Prostate gland (tissue), 2 donors: ENCODE measurements at regions not wholly inside any gene's neighbourhood (a gene's known extent, or its start where the extent isn't known, plus 50 kb on each side); places are given as distances from the start of the nearest gene placed in this dataset.

Source experiments
- DNase-seq: peaks from one replicate; pipeline ENCODE4 v3.0.0-alpha.2; 2019; ENCODE audit warnings: low spot score
- H3K27ac ChIP-seq, 2 donors: fragments of 200-600 bp; sonication (generic); 2 replicates each; pipeline ENCODE4 v1.5.1; 2017 to 2019
- H3K27me3 ChIP-seq: fragments of 200-600 bp; sonication (generic); replicated peaks from 2 replicates; pipeline ENCODE4 v1.5.1; 2019; ENCODE audit not compliant: insufficient read depth
- H3K36me3 ChIP-seq, 2 donors: fragments of 200-600 bp; sonication (generic); 1 replicate in 1 of 2; 2 replicates in 1 of 2; pipeline versions ENCODE4 v1.5.1 to v1.8.1; 2017 to 2019
- H3K4me1 ChIP-seq: fragments of 200-600 bp; sonication (generic); replicated peaks from 2 replicates; pipeline ENCODE4 v1.5.1; 2019
- H3K4me3 ChIP-seq, 2 donors: fragments of 200-600 bp; sonication (generic); 2 replicates each; pipeline ENCODE4 v1.5.1; 2017 to 2019
- H3K9me3 ChIP-seq: fragments of 200-600 bp; sonication (generic); 2 replicates; pipeline ENCODE4 v1.5.1; 2017
- CTCF ChIP-seq, 4 experiments: fragments of 200-600 bp in 2 of 4; fragments of 450-650 bp in 2 of 4; sonication (generic) in 2 of 4; IDR thresholded peaks; 1 replicate in 3 of 4; 2 replicates in 1 of 4; pipeline ENCODE4 v1.5.1; 2016 to 2019; ENCODE audit warnings: antibody characterized with exemption in 4 of 4, mild to moderate bottlenecking in 2 of 4, moderate library complexity in 2 of 4
- POLR2A ChIP-seq: fragments of 450-650 bp; IDR thresholded peaks from one replicate; pipeline ENCODE4 v1.6.1; 2016; ENCODE audit warnings: antibody characterized with exemption, mild to moderate bottlenecking
- POLR2AphosphoS5 ChIP-seq: sonication (generic); formaldehyde crosslinking; IDR thresholded peaks from one replicate; pipeline ENCODE4 v1.6.1; 2017; ENCODE audit warnings: antibody characterized with exemption
- WGBS: methylation state at CpG from one replicate; pipeline ENCODE4 v1.1.5; 2018; 5-methylcytosine and 5-hydroxymethylcytosine counted together
- intact Hi-C: fragments of 100-400 bp; cut with DNase I; formaldehyde crosslinking; loops from one replicate; pipeline ENCODE4 v1.14.2; 2022

- TF ChIP-seq POLR2AphosphoS5, result no peak
Measured at GRCh38 chr2:144835634-144836350, 315.9 kb upstream of the ZEB2 start.

GRCh38 chr2:144834998-144835633, 315.2 kb upstream of the ZEB2 start:
- Histone ChIP-seq H3K27ac (no peak overlapping the region), H3K27me3 (no peaks in the 10 kb centered on the region), H3K4me3 (no peak overlapping the region), H3K36me3 (no peaks in the 10 kb centered on the region), H3K9me3 (no peaks in the 10 kb centered on the region), H3K4me1 (no peaks in the 10 kb centered on the region)
- TF ChIP-seq CTCF (IDR thresholded peaks at IDR 0.05) (no peak), POLR2A (no peak), POLR2AphosphoS5 (no peak)
- DNase-seq, result peak; percentile 5
- WGBS, result 10% methylated on average over 5 of the region's 5 CpGs
- intact Hi-C loops, result no loop called here

More at GRCh38 chr2:144835634-144836350, 315.9 kb upstream of the ZEB2 start:
- no peaks in the 10 kb centered on the region for H3K27me3 ChIP-seq
- intact Hi-C loops, result no loop called here
- DNase-seq, result no peak
- no peaks in the 10 kb centered on the region for H3K9me3 ChIP-seq
- no peaks in the 10 kb centered on the region for H3K4me1 ChIP-seq
- H3K36me3 ChIP-seq, result no peaks in the 10 kb centered on the region
- 39% methylated on average over 4 of the region's 4 CpGs for WGBS
- H3K27ac ChIP-seq, result no peak overlapping the region
- H3K4me3 ChIP-seq, result no peak overlapping the region

GRCh38 chr2:144834363-144834762, 314.4 kb upstream of the ZEB2 start:
- TF ChIP-seq POLR2A (no peak), POLR2AphosphoS5 (no peak), CTCF (IDR thresholded peaks at IDR 0.05) (no peak)
- no peak for DNase-seq
- intact Hi-C loops, result no loop called here
- H3K27ac ChIP-seq, result no peak overlapping the region
- H3K27me3 ChIP-seq, result no peaks in the 10 kb centered on the region
- no peaks in the 10 kb centered on the region for H3K36me3 ChIP-seq
- no peaks in the 10 kb centered on the region for H3K4me1 ChIP-seq
- 59% methylated on average over 4 of the region's 4 CpGs for WGBS
- no peaks in the 10 kb centered on the region for H3K9me3 ChIP-seq
- H3K4me3 ChIP-seq, result no peak overlapping the region

GRCh38 chr2:144833075-144833637, 313.2 kb upstream of the ZEB2 start:
- no peak overlapping the region for H3K4me3 ChIP-seq
- no peak overlapping the region for H3K27ac ChIP-seq
- H3K9me3 ChIP-seq, result no peaks in the 10 kb centered on the region
- WGBS, result 98% methylated on average over 1 of the region's 1 CpG
- intact Hi-C loops, result no loop called here
- TF ChIP-seq POLR2AphosphoS5 (no peak), CTCF (IDR thresholded peaks at IDR 0.05) (no peak), POLR2A (no peak)
- H3K4me1 ChIP-seq, result no peaks in the 10 kb centered on the region
- H3K27me3 ChIP-seq, result no peaks in the 10 kb centered on the region
- no peak for DNase-seq
- no peaks in the 10 kb centered on the region for H3K36me3 ChIP-seq

GRCh38 chr2:144832048-144832447, 312.1 kb upstream of the ZEB2 start:
- 72% methylated on average over 3 of the region's 3 CpGs for WGBS

More at GRCh38 chr2:144832048-144832447, 312.1 kb upstream of the ZEB2 start:
- TF ChIP-seq CTCF (IDR thresholded peaks at IDR 0.05) (no peak), POLR2AphosphoS5 (no peak), POLR2A (no peak)
- Histone ChIP-seq H3K4me1 (no peaks in the 10 kb centered on the region), H3K4me3 (no peak overlapping the region), H3K36me3 (no peaks in the 10 kb centered on the region), H3K27ac (no peak overlapping the region), H3K27me3 (no peaks in the 10 kb centered on the region), H3K9me3 (no peaks in the 10 kb centered on the region)
- intact Hi-C loops, result no loop called here
- no peak for DNase-seq
